Esophagus squamous epithelium (tissue), 4 donors: ENCODE measurements at regions not wholly inside any gene's neighbourhood (a gene's known extent, or its start where the extent isn't known, plus 50 kb on each side); places are given as distances from the start of the nearest gene placed in this dataset.

Source experiments
- POLR2A ChIP-seq, 4 donors: fragments of 450-650 bp; IDR thresholded peaks; one replicate each; pipeline ENCODE4 v1.6.1; 2017; ENCODE audit warnings: antibody characterized with exemption in 4 of 4, mild to moderate bottlenecking in 4 of 4, moderate library complexity in 3 of 4
- TF ChIP-seq, protein P1 (sequence below), 6 experiments: fragments of 450-650 bp in 4 of 6; fragments of 200-600 bp in 2 of 6; sonication (generic) in 2 of 6; IDR thresholded peaks; one replicate each; pipeline ENCODE4 v1.5.1; 2016 to 2019; ENCODE audit warnings: antibody characterized with exemption in 6 of 6, mild to moderate bottlenecking in 4 of 6, moderate library complexity in 4 of 6

DNA sequence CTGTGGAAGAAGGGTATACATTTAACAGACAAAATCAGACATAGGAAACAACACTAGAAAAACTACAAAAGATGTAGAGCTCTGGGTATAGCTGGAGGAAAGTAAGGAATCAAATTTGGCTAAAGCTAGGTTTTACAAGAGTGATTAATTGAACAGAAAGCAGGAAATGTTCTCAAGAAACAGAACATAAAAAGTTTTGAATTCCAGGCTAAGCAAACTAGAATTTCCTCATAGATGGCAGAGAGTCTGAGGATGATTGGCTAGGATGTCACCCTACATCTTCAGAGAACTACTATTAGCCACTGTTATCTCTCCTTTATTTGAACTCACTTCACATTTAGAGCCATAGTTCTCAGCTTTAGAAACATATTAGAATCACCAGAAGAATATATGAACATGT lies 502.1 kb upstream of the PAPPA start:
- TF ChIP-seq POLR2A (IDR thresholded peaks at IDR 0.05): no peak
- TF ChIP-seq, protein P1, sequence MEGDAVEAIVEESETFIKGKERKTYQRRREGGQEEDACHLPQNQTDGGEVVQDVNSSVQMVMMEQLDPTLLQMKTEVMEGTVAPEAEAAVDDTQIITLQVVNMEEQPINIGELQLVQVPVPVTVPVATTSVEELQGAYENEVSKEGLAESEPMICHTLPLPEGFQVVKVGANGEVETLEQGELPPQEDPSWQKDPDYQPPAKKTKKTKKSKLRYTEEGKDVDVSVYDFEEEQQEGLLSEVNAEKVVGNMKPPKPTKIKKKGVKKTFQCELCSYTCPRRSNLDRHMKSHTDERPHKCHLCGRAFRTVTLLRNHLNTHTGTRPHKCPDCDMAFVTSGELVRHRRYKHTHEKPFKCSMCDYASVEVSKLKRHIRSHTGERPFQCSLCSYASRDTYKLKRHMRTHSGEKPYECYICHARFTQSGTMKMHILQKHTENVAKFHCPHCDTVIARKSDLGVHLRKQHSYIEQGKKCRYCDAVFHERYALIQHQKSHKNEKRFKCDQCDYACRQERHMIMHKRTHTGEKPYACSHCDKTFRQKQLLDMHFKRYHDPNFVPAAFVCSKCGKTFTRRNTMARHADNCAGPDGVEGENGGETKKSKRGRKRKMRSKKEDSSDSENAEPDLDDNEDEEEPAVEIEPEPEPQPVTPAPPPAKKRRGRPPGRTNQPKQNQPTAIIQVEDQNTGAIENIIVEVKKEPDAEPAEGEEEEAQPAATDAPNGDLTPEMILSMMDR (IDR thresholded peaks at IDR 0.05): no peak
